ENCODE measurements at regions not wholly inside any gene's neighbourhood (a gene's known extent, or its start where the extent isn't known, plus 50 kb on each side); places are given as distances from the start of the nearest gene placed in this dataset.

- TF ChIP-seq CTCF (conservative IDR thresholded peaks at IDR 0.05; ENCODE audit: low read depth, low read length) (no peak), EZH2 (IDR thresholded peaks at IDR 0.05; ENCODE audit: borderline replicate concordance, low read depth, low read length, poor library complexity, severe bottlenecking) (no peak)
Measured at GRCh38 chr15:95923792-95924191, 406.7 kb upstream of the NR2F2 start.
